H1 (cell line): ENCODE measurements at regions not wholly inside any gene's neighbourhood (a gene's known extent, or its start where the extent isn't known, plus 50 kb on each side); places are given as distances from the start of the nearest gene placed in this dataset.

Source experiments
- CTCF ChIA-PET: fragments of 300-600 bp; sonication (Branson Sonifier 250); formaldehyde crosslinking; loops from one replicate; lab custom pipeline; 2021; ENCODE audit not compliant: partially characterized antibody; lab: Charles Lee
- POLR2A ChIA-PET: fragments of 300-600 bp; sonication (Branson Sonifier 250); formaldehyde crosslinking; loops from one replicate; lab custom pipeline; 2021; ENCODE audit warnings: inconsistent platforms; ENCODE audit not compliant: partially characterized antibody; lab: Charles Lee
- DNase-seq, 2 experiments: peaks; one replicate each; pipeline versions ENCODE4 v3.0.0 to v3.0.0-alpha.2; 2010 to 2022; ENCODE audit warnings: low spot score in 2 of 2, low read depth in 1 of 2, mixed read lengths in 1 of 2
- FAIRE-seq: peaks from 2 replicates; lab custom pipeline; 2011; peaks lifted over from hg19 to GRCh38; lab: Jason Lieb, UNC
- H2AFZ ChIP-seq: 2 replicates; pipeline ENCODE4 v1.8.1; 2012; ENCODE audit warnings: low read length, inconsistent platforms
- H2AK5ac ChIP-seq: 2 replicates; pipeline ENCODE4 v1.6.1; 2013; ENCODE audit warnings: low read depth, low read length
- H2BK120ac ChIP-seq: replicated peaks from 2 replicates; pipeline ENCODE3; 2013; ENCODE audit warnings: low read depth, low read length, inconsistent platforms
- H2BK12ac ChIP-seq: 2 replicates; pipeline ENCODE4 v1.6.1; 2013; ENCODE audit warnings: low read depth, low read length
- H2BK15ac ChIP-seq: 2 replicates; pipeline ENCODE4 v1.6.1; 2013; ENCODE audit warnings: low read length
- H2BK20ac ChIP-seq: 2 replicates; pipeline ENCODE4 v1.6.1; 2013; ENCODE audit warnings: low read length
- H2BK5ac ChIP-seq: 2 replicates; pipeline ENCODE4 v1.6.1; 2013; ENCODE audit warnings: low read depth, low read length
- H3K14ac ChIP-seq: 2 replicates; pipeline ENCODE4 v1.6.1; 2013; ENCODE audit warnings: inconsistent platforms; ENCODE audit not compliant: insufficient read length
- H3K18ac ChIP-seq: 2 replicates; pipeline ENCODE4 v1.6.1; 2013; ENCODE audit warnings: low read length; ENCODE audit errors: extremely low read depth
- H3K23ac ChIP-seq: 2 replicates; pipeline ENCODE4 v1.6.1; 2013; ENCODE audit warnings: inconsistent platforms; ENCODE audit not compliant: insufficient read length
- H3K23me2 ChIP-seq: 2 replicates; pipeline ENCODE4 v1.6.1; 2013; ENCODE audit warnings: low read depth, low read length
- H3K27ac ChIP-seq: 2 replicates; pipeline ENCODE4 v1.6.1; 2011; ENCODE audit warnings: low read depth, low read length, inconsistent platforms
- H3K27me3 ChIP-seq, 4 experiments: replicated peaks in 1 of 4; 1 replicate in 1 of 4; 2 replicates in 3 of 4; pipeline versions ENCODE4 v1.6.1 to v1.8.1; 2011 to 2013; ENCODE audit warnings: low read length in 3 of 4, mild to moderate bottlenecking in 3 of 4, inconsistent platforms in 2 of 4, mixed read lengths in 2 of 4, moderate library complexity in 1 of 4; ENCODE audit not compliant: control insufficient read depth in 3 of 4, insufficient read depth in 3 of 4; ENCODE audit errors: extremely low read depth in 1 of 4
- H3K36me3 ChIP-seq, 4 experiments: 2 replicates each; pipeline versions ENCODE4 v1.6.1 to v1.8.1; 2011 to 2013; ENCODE audit warnings: mild to moderate bottlenecking in 4 of 4, low read length in 3 of 4, moderate library complexity in 2 of 4, control low read depth in 1 of 4, inconsistent platforms in 1 of 4; ENCODE audit not compliant: insufficient read depth in 4 of 4, control insufficient read depth in 2 of 4
- H3K4ac ChIP-seq: replicated peaks from 2 replicates; pipeline ENCODE3; 2013; ENCODE audit warnings: low read length, low read depth, mixed read lengths, inconsistent platforms; ENCODE audit not compliant: insufficient read length
- H3K4me1 ChIP-seq, 4 experiments: replicated peaks in 1 of 4; 1 replicate in 1 of 4; 2 replicates in 3 of 4; pipeline versions ENCODE4 v1.6.1 to v1.8.1; 2011 to 2013; ENCODE audit warnings: low read length in 3 of 4, inconsistent platforms in 2 of 4, mixed read lengths in 1 of 4; ENCODE audit not compliant: insufficient read depth in 4 of 4, control insufficient read depth in 3 of 4
- H3K4me2 ChIP-seq, 2 experiments: 2 replicates each; pipeline versions ENCODE4 v1.6.1 to v1.8.1; 2011 to 2013; ENCODE audit warnings: low read depth in 2 of 2, low read length in 2 of 2, control low read depth in 1 of 2, inconsistent platforms in 1 of 2, mild to moderate bottlenecking in 1 of 2; ENCODE audit not compliant: insufficient read depth in 1 of 2
- H3K4me3 ChIP-seq, 4 experiments: fragments of 200-600, 300-600 bp in 1 of 4; sonication (generic), shearing (Covaris generic), sonication (Bioruptor Twin) in 1 of 4; 2 replicates each; pipeline versions ENCODE4 v1.5.1 to v1.8.1; 2011 to 2016; ENCODE audit warnings: low read length in 4 of 4, low read depth in 3 of 4, control low read depth in 2 of 4, inconsistent platforms in 2 of 4, mild to moderate bottlenecking in 2 of 4, mixed read lengths in 1 of 4, moderate library complexity in 1 of 4; ENCODE audit not compliant: insufficient read depth in 2 of 4; ENCODE audit errors: extremely low read depth in 1 of 4
- H3K56ac ChIP-seq: replicated peaks from 2 replicates; pipeline ENCODE3; 2013; ENCODE audit warnings: low read depth, mild to moderate bottlenecking, mixed read lengths, low read length, inconsistent platforms; ENCODE audit not compliant: insufficient read length
- H3K79me1 ChIP-seq: 2 replicates; pipeline ENCODE4 v1.6.1; 2013; ENCODE audit warnings: low read depth, low read length, control low read depth
- H3K79me2 ChIP-seq, 2 experiments: 2 replicates each; pipeline versions ENCODE4 v1.6.1 to v1.8.1; 2012 to 2013; ENCODE audit warnings: low read length in 2 of 2, mild to moderate bottlenecking in 2 of 2, inconsistent platforms in 1 of 2; ENCODE audit not compliant: insufficient read depth in 2 of 2, control insufficient read depth in 1 of 2
- H3K9ac ChIP-seq, 4 experiments: replicated peaks in 1 of 4; 1 replicate in 1 of 4; 2 replicates in 3 of 4; pipeline versions ENCODE4 v1.6.1 to v1.8.1; 2011 to 2013; ENCODE audit warnings: low read depth in 3 of 4, low read length in 3 of 4, control low read depth in 2 of 4, mild to moderate bottlenecking in 2 of 4, moderate library complexity in 2 of 4, inconsistent platforms in 1 of 4; ENCODE audit errors: extremely low read depth in 1 of 4
- H3K9me3 ChIP-seq, 2 experiments: 2 replicates each; pipeline versions ENCODE4 v1.6.1 to v1.8.1; 2012 to 2013; ENCODE audit warnings: mild to moderate bottlenecking in 2 of 2, moderate library complexity in 2 of 2, control low read depth in 1 of 2, inconsistent platforms in 1 of 2, low read depth in 1 of 2, low read length in 1 of 2, mixed read lengths in 1 of 2; ENCODE audit not compliant: insufficient read depth in 2 of 2
- H4K20me1 ChIP-seq, 2 experiments: replicated peaks in 1 of 2; 2 replicates each; pipeline versions ENCODE3 to v1.8.1; 2011 to 2013; ENCODE audit warnings: inconsistent platforms in 2 of 2, low read length in 2 of 2, mild to moderate bottlenecking in 1 of 2; ENCODE audit not compliant: insufficient read depth in 2 of 2, control insufficient read depth in 1 of 2
- H4K5ac ChIP-seq: 2 replicates; pipeline ENCODE4 v1.6.1; 2013; ENCODE audit warnings: low read length, low read depth, mixed read lengths, inconsistent platforms; ENCODE audit not compliant: insufficient read length
- H4K8ac ChIP-seq: 2 replicates; pipeline ENCODE4 v1.8.0; 2013; ENCODE audit warnings: mild to moderate bottlenecking, moderate library complexity, low read length, inconsistent platforms; ENCODE audit not compliant: insufficient read depth; ENCODE audit errors: extremely low read depth
- H4K91ac ChIP-seq: replicated peaks from 2 replicates; pipeline ENCODE3; 2013; ENCODE audit warnings: low read length, mixed read lengths, inconsistent platforms; ENCODE audit not compliant: insufficient read length
- BCL11A ChIP-seq, 2 experiments: IDR thresholded peaks; one replicate each; pipeline ENCODE4 v1.6.1; 2011; ENCODE audit warnings: low read depth in 2 of 2, low read length in 2 of 2, mild to moderate bottlenecking in 2 of 2
- CBX5 ChIP-seq: fragments of 300-800, 300-1000 bp; sonication (generic); IDR thresholded peaks from 2 replicates; pipeline ENCODE4 v1.7.1; 2016; ENCODE audit warnings: antibody characterized with exemption, low read length, low read depth
- GABPA ChIP-seq: IDR thresholded peaks from 2 replicates; pipeline ENCODE4 v1.6.1; 2011; ENCODE audit warnings: mild to moderate bottlenecking, low read length, moderate library complexity, borderline replicate concordance; ENCODE audit not compliant: insufficient read depth
- GTF2F1 ChIP-seq: IDR thresholded peaks from 2 replicates; pipeline ENCODE4 v1.6.1; 2012; ENCODE audit warnings: low read depth, low read length, improper control_type of control experiment, borderline replicate concordance
- KDM1A ChIP-seq: fragments of 200-600, 300-600 bp; sonication (generic); IDR thresholded peaks from 2 replicates; pipeline ENCODE4 v1.7.1; 2016; ENCODE audit warnings: mild to moderate bottlenecking, low read length, borderline replicate concordance
- KDM5A ChIP-seq: fragments of 200-600 bp; IDR thresholded peaks from 2 replicates; pipeline ENCODE4 v1.7.1; 2012; ENCODE audit warnings: mild to moderate bottlenecking, low read length, inconsistent platforms, mixed read lengths
- MAX ChIP-seq: IDR thresholded peaks from 2 replicates; pipeline ENCODE4 v1.6.1; 2012; ENCODE audit warnings: inconsistent platforms
- SIN3A ChIP-seq, 2 experiments: IDR thresholded peaks in 1 of 2; conservative IDR thresholded peaks in 1 of 2; 2 replicates each; pipeline ENCODE4 v1.6.1; 2011 to 2012; ENCODE audit warnings: low read length in 2 of 2, improper control_type of control experiment in 1 of 2, low read depth in 1 of 2, mild to moderate bottlenecking in 1 of 2
- SRF ChIP-seq: IDR thresholded peaks from 2 replicates; pipeline ENCODE4 v1.6.1; 2011; ENCODE audit warnings: mild to moderate bottlenecking, low read depth, low read length, moderate library complexity
- WGBS, 2 experiments: shearing (Covaris generic) in 1 of 2; methylation state at CpG; one replicate each; pipeline versions ENCODE4 v1.1.6 to v1.1.7; 2013 to 2015; ENCODE audit warnings: low lambda C conversion rate in 2 of 2, mixed read lengths in 2 of 2, inconsistent platforms in 1 of 2, low coverage in 1 of 2, missing lambda C conversion rate in 1 of 2; ENCODE audit not compliant: insufficient replicate concordance in 2 of 2, insufficient coverage in 1 of 2, insufficient read length in 1 of 2; ENCODE audit errors: extremely low coverage in 1 of 2, missing lambda C conversion rate in 1 of 2; 5-methylcytosine and 5-hydroxymethylcytosine counted together
- TF ChIP-seq, protein P1 (sequence below), 3 experiments: IDR thresholded peaks; 1 replicate in 2 of 3; 2 replicates in 1 of 3; pipeline versions ENCODE4 v1.5.1 to v1.6.1; 2011; ENCODE audit warnings: low read length in 3 of 3, mild to moderate bottlenecking in 3 of 3, inconsistent platforms in 2 of 3, low read depth in 1 of 3, moderate library complexity in 1 of 3; ENCODE audit not compliant: insufficient read depth in 1 of 3; ENCODE audit errors: control extremely low read depth in 1 of 3

DNA sequence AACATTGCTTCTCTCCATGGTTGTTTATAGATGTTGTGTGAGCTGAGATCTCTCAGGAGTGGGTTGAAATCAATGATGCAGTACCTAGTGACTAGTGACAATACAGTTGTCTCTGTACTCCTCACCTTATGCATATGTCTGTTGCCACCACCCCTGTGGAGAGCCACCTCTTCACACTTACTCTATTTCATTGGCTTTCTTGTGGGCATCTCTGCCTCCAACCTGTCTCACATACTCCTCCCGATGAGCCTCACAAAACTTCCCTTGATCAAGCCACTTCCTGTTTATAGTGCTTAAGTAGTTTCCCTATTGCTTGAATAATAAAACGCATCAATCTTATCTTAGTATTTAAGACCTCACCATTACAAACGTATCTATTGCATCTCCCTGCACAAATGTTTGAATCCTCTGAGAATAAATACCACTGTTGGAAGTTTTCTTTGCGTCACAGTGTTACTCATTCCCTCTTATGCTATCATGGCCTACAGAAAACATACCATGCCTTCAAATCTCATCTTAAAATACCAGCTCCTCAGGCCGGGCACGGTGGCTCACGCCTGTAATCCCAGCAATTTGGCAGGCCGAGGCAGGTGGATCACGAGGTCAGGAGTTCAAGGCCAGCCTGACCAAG lies 54.7 kb upstream of the GREM2 start:
- H2AFZ ChIP-seq = no peak overlapping the region
- H3K4me3 ChIP-seq = no peak overlapping the region
- no peak overlapping the region for H3K4ac ChIP-seq
- no peak overlapping the region for H2BK5ac ChIP-seq
- H2BK12ac ChIP-seq = no peak overlapping the region
- H3K4me1 ChIP-seq = no peaks in the 10 kb centered on the region
- no peaks in the 10 kb centered on the region for H3K27me3 ChIP-seq
- H3K18ac ChIP-seq = no peak overlapping the region
- H3K79me2 ChIP-seq = no peaks in the 10 kb centered on the region
- H3K23me2 ChIP-seq = no peaks in the 10 kb centered on the region
- no peak overlapping the region for H3K9ac ChIP-seq
- no peak overlapping the region for H3K27ac ChIP-seq
- H3K56ac ChIP-seq = no peak overlapping the region
- DNase-seq = no peak
- H2BK15ac ChIP-seq = no peak overlapping the region
- no peaks in the 10 kb centered on the region for H3K36me3 ChIP-seq
- no peaks in the 10 kb centered on the region for H4K20me1 ChIP-seq
- H3K23ac ChIP-seq = no peak overlapping the region
- no peak for FAIRE-seq
- H3K9me3 ChIP-seq = no peaks in the 10 kb centered on the region; a peak in 1 of 4 replicates
- no peak overlapping the region for H4K5ac ChIP-seq
- CTCF ChIA-PET = interaction anchor here (0.7 to 1.5 kb wide), 3 partner anchors 26 to 375 kb away, joined by 3 to 4 read pairs (median 3); no protein-coding TSS in a partner anchor
- H2AK5ac ChIP-seq = no peak overlapping the region
- POLR2A ChIA-PET = no interaction called here
- 89% methylated on average over 9 of the region's 9 CpGs; no CpG with 5 or more reads in 1 of the 2 experiments for WGBS, 2 experiments
- H4K8ac ChIP-seq = no peak overlapping the region
- H3K14ac ChIP-seq = no peak overlapping the region
- H4K91ac ChIP-seq = no peak overlapping the region
- no peak overlapping the region for H2BK20ac ChIP-seq
- no peaks in the 10 kb centered on the region for H3K79me1 ChIP-seq
- no peak overlapping the region for H3K4me2 ChIP-seq
- H2BK120ac ChIP-seq = no peak overlapping the region
- TF ChIP-seq SIN3A (conservative IDR thresholded peaks at IDR 0.05 in 1 of 2, IDR thresholded peaks at IDR 0.05 in 1 of 2; ENCODE audit: low read depth in 1 of 2, low read length in 2 of 2) (no peak), BCL11A (IDR thresholded peaks at IDR 0.05; ENCODE audit: low read depth in 2 of 2, low read length in 2 of 2) (no peak), MAX (no peak), GABPA (no peak), CBX5 (no peak), GTF2F1 (no peak), KDM5A (no peak), KDM1A (no peak), SRF (no peak)
- TF ChIP-seq, protein P1, sequence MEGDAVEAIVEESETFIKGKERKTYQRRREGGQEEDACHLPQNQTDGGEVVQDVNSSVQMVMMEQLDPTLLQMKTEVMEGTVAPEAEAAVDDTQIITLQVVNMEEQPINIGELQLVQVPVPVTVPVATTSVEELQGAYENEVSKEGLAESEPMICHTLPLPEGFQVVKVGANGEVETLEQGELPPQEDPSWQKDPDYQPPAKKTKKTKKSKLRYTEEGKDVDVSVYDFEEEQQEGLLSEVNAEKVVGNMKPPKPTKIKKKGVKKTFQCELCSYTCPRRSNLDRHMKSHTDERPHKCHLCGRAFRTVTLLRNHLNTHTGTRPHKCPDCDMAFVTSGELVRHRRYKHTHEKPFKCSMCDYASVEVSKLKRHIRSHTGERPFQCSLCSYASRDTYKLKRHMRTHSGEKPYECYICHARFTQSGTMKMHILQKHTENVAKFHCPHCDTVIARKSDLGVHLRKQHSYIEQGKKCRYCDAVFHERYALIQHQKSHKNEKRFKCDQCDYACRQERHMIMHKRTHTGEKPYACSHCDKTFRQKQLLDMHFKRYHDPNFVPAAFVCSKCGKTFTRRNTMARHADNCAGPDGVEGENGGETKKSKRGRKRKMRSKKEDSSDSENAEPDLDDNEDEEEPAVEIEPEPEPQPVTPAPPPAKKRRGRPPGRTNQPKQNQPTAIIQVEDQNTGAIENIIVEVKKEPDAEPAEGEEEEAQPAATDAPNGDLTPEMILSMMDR (IDR thresholded peaks at IDR 0.05; ENCODE audit: control extremely low read depth in 1 of 3, insufficient read depth in 1 of 3, low read depth in 1 of 3, low read length in 3 of 3) = no peak
